ENCODE measurements at regions not wholly inside any gene's neighbourhood (a gene's known extent, or its start where the extent isn't known, plus 50 kb on each side); places are given as distances from the start of the nearest gene placed in this dataset.

- TF ChIP-seq CTCF (IDR thresholded peaks at IDR 0.05) (no peak), POLR2A (IDR thresholded peaks at IDR 0.05) (no peak)
These were observed 91.9 kb upstream of the BCOR start for GRCh38 chrX:40189637-40190036.
